Stimulated activated CD8-positive, alpha-beta memory T cell treated with anti-CD3 and anti-CD28 coated beads, Interleukin-7, amount 100 ng/mL, for 48 hours (primary cell): ENCODE measurements at regions not wholly inside any gene's neighbourhood (a gene's known extent, or its start where the extent isn't known, plus 50 kb on each side); places are given as distances from the start of the nearest gene placed in this dataset.

Experiments
- DNase-seq, 2 donors: peaks; one replicate each; pipeline ENCODE4 v3.0.0-alpha.2; 2020; ENCODE audit warnings: low read depth in 1 of 2; ENCODE audit errors: extremely low read depth in 1 of 2

DNA sequence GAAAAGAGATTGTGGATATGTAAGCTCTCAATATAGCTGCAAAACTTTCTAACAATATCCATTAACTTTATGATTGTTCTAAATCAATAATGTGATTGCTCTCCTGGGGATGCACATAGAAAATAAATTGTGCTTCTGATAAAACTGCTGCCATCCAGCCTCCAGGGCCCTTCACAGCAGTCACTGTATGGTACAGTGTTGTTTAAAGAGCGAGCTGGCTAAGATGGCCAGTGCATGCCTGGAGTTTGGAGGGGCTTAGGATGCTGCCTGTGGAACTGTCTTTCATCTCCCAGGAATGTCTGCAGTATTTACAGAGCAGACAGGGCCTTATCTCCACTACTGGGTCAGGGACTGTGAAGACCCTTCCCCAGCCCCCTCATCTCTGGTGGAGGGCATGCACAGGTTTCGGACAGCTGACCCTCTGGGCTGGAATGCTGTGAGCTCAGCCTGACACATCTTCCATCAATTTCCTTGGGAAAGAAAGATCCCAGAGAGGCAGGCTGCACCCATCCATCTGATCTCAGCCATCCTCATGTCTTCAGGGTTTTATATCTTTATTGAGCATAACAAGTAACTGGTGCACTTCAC, 137.0 kb downstream of the PLPP3 start:
- DNase-seq: no peak

DNA sequence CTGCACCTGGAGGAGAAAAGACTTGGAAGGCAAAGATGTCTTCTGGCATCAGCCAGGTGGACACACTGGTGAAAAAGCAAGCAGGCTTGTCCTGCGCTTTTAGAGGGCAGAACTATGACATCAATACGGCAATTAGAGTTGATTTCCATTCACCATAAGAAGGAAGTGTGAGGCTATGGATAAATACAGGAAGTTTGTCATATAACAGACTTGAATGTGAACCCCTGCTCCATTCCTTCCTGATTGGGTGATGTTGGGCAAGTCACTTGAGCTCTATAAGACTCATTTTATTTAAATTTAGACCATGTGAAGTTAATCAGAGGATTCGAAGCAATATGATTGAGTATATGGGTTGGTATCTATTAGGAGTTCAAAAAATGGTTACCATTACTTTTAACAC, 137.8 kb downstream of the PLPP3 start:
- DNase-seq: no peak

DNA sequence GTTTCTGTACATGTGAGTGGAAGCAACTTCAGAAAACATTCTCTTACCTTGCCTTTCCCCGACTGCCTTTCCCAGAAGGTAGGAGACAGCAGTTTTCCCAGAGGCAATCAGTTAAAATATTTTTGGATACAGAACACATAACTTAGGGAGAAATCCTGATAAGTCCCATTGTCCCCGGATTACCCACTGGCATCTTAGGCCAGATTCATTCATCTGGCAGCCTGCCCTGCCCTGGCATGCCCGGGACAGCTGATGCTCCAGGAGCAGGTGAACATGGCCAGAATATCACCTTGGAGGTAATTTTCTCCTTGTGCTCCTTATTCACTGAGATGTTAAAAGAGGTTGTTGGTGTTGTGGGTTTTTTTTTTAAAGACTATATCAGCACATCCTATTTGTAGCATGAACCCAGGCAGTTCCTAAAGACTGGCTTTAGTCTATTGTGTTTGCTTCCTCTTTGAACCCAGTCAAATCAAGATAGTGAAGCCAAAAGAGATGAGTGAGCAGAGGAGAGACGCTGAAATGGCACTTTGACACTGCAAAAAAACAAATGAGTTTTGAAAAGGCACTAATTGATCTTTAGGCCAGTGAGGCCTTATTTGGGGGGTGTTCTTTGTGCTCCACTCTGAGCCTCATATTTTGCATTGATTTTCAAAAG, 139.6 kb downstream of the PLPP3 start:
- DNase-seq: no peak

DNA sequence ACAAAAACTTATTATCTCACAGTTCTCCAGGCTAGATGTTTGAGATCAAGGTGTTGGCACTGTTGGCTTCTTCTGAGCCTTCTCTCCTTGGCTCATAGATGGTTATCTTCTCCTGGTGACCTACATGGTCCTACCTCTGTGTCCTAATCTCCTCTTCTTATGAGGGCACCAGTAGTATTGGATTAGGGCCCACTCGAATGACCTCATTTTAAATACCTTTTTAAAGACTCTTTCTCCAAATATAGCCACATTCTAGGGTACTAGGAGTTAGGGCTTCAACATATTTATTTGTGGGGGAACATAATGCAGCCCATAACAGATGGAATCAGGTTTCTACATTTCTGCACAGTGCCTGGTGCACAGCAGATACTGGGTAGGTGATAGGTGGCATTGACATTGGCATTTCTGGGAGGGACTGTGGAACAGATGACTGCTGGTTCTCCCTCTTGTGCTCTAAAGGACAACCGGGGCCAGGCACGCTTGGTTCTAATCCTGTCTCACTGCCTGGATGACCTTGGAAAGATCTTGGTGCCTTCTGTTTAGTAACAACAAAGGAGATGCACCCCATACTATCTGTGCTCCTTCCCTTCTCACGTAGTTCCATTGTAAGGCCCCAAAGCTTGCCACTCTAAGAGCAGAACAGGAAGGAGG, 140.3 kb downstream of the PLPP3 start:
- no peak for DNase-seq

DNA sequence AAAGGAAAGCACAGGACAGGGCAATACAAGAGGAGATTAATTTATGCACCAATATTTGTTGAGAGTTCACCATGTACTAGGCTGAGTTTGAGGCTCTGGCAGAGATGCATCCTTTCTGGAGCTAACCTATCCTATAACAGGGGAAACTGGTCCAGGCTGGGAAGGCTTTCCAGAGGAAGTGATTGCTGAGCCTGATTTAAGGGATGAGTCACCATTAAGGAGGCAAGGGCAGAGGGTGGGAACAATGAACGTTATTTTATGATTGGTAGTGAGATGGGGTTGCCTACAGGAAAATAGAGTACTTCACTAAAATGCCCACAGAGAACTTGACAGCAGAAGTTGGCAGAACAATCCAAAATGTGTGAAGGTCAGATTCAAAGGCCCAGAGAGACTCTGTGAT, 141.4 kb downstream of the PLPP3 start:
- DNase-seq: no peak

DNA sequence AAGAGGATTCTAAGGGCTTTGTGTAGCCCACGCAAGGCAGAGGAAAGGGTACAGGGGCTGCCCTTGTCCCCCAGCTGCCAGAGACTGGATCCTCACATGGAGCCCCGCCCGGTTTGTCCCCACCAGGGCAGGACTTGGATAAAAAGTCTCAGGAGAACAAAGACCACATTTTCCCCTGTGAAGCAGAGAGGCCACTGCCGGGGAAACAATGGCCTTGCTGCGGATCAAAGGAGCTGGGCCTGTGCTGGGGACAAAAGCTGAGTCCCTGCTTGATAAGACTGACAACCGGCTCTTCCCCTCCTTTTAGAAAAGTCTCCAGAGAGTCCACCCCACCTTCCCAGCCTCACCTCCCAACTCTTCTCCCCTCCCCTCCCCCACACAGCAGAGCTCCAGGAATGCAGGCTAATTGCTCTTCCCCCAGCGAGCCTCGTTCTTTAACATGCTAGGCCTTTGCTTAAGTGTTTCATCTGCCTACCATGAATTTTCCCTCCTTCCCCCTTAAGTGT, 142.4 kb downstream of the PLPP3 start:
- no peak for DNase-seq

DNA sequence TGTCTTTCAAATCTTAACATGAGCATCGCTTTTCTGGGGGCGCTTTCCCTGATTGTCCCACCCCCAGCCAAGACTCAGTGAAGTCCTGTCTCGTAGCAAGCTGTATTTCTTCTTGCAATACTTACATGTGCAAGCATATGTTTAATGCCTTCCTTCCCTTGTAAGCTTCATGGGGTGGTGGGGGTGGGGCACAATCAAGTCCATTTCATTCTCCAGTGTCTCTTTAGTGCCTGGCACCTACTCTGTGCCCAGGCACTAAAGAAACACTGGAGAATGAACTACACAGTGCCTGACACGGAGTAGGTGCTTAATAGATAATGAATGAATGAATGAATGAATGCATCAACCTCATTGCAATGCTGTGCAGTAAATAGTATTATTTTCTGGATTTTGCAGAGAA, 143.1 kb downstream of the PLPP3 start:
- DNase-seq: no peak

DNA sequence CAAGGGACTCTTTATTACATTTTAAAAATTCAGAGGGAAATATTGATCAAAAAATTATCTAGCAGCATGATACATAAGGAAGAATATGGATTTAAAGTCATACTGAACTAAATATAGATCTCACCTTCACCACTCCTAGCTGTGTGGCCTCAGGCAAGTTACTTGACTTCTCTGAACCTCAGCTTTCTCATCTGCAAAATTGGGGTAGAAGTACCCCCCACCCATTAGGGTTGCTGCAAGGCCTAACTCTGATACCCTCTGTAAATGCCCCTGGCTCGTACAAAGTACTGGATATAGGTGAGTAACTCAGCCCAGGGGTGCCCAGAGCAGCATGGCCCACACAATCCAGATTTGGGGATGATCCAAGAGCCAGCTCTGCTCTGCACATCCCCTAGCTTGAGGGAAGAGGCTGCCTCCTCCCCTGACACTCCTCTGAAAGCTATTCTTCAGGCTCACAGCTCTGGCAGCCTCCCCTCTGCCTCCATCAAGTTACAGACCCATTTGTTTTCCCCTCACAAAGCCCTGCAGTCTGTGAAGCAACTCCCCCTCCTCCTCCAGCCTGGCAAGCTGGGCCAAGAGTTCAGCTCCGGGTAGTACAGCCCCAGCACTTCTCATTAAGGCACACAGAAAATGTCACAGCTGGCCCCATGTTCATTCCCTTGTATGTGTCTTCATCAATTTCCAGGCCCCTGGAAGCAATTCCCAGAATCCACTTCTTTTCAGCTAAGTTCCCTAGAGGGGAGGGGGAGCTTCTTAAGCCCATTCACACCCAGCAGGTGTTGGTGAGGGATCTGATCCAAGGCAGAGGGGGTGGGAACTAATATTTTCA, 143.7 kb downstream of the PLPP3 start:
- DNase-seq: no peak

DNA sequence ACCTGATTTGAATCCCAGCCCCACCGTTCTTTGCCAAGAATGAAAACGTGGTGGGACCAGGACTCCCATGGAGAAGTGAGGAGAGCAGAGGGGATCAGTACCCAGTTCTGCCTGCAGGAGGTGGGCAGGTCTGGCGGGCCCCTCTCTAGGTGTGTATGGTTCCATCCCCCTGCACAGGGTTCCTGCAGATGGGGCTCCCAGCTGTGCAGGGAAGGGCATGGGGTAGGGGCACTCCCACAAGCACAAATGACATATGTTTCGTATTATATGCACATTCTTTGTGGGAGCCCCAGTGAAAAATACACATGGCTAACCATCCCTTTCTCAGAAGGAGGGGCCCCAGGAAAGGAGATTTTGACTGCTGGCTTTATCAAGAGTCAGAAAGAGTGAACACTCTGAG, 144.6 kb downstream of the PLPP3 start:
- no peak for DNase-seq

DNA sequence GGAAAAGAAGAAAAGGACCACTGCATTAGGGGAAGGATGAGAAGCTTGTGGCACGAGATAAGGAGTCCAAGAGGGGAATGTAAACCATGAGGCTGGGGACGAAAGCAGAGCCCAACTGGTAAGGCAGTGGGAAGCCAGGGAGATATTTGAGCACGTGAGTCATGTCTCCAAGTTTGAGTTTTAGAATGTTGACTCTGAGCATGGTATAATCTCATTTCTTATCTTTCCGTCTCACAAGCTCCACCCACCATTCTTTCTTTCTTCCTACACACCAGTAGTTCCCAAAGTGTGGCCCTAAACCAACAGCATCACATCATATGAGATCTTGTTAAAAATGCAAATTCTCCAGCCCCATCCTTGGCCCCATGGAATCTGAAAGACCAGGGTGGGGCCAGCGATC, 145.3 kb downstream of the PLPP3 start:
- no peak for DNase-seq

DNA sequence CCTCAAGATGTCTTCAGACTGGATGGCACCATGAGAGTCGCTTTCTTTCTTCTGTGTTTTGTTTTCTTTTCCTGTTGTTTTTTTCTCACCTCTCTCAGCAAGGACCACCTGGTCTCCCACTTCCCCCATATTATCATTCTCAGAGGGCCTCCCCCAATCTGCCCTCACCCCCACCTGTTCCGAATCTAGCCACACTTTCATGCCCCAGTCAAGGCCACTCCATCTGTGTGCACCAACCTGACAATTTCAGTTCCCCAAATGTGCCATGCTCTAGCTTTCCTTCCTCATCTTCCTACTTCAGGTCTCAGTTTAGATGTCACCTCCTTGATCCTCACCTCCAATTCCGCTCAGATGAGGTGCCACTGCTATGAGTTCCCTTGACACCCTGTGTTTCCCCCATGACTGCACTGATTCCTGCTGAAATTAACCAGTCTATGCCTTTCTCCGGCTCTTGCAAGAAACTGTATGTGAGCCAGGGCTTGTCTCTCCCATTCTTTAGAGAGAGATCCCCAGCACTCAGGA, 146.2 kb downstream of the PLPP3 start:
- DNase-seq: no peak

DNA sequence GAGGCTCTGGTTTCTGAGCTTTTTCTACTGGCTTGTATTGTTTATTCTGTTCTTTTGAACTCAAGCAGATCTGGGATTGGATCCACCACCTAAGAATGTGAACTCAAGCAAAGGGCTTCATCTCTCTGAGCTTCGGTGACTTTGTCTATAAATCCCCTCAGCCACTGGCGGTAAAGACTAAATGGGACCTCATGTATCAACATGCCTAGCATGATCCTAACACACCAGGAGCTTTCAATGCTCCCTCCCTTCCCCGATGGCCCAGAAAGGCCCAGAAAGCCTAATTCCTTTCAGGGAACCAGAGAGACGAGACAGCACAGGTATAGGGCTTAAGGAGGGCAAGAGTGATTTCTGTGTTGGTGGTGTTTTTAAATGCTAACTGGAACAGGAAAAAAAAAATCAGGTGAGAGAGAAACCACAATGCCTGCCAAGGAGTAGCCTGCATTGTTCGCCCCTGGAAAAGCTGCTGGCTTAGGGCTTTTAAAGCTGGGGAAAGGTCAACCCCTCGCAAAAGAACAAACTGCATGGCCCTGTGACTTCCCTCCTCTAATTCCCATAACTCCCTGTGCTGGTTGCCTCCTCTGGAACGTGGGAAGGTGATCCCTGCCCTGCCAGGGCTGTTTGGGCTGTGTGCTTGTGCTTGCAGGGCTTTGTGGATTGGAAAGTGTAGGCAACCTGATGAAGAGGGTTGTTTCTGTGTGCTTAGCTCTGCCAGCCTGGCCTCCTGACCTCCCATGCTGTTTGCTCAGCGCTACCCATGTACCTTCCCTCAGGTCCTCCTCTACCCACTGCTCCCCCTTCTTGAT, 147.0 kb downstream of the PLPP3 start:
- no peak for DNase-seq

DNA sequence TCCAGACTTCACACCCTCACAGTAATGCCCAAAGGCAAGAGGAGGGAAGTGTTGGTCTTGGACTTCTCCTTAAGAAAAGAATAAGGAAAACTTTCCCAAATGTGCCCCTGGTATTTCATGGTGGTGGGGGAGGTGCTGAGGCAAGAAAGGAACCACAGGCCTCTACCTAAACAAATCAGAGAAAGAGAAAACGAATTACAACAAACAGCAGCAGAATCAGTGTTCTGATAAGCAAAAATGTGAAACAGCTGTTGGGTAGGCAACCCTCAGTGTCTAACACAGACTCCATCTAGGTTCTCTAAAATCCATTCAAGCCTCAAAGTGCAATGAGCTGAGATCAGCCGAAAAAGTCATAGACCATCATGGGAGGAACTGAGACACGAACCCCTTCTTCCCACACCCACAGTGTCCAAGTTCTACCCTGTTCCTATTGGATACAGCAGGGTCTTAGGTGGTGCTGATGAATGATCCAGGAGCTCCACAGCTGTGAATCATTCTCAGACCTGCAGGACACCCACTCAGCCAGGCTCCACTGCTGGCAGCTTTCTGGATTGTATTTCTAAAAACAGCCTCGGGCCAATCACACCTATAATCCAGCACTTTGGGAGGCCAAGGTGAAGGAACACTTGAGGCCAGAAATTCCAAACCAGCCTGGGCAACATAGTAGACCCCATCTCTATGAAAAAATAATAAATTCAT, 149.1 kb downstream of the PLPP3 start:
- DNase-seq: no peak

DNA sequence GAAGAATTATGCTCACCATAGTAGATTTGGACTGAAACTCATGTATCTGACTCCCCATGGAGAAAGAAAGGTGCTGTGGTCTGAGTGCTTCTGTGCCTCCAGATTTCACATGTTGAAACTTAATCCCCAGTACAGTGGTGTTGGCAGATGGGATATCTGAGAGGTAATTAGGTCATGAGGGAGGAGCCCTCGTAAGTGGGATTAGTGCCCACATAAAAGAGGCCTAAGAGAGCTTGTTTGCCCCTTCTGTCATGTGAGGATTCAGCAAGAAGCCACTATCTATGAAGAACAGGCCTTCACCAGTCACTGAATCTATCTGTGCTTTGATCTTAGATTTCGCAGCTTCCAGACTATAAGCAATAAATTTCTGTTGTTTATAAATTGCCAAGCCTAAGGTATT, 150.1 kb downstream of the PLPP3 start:
- no peak for DNase-seq

DNA sequence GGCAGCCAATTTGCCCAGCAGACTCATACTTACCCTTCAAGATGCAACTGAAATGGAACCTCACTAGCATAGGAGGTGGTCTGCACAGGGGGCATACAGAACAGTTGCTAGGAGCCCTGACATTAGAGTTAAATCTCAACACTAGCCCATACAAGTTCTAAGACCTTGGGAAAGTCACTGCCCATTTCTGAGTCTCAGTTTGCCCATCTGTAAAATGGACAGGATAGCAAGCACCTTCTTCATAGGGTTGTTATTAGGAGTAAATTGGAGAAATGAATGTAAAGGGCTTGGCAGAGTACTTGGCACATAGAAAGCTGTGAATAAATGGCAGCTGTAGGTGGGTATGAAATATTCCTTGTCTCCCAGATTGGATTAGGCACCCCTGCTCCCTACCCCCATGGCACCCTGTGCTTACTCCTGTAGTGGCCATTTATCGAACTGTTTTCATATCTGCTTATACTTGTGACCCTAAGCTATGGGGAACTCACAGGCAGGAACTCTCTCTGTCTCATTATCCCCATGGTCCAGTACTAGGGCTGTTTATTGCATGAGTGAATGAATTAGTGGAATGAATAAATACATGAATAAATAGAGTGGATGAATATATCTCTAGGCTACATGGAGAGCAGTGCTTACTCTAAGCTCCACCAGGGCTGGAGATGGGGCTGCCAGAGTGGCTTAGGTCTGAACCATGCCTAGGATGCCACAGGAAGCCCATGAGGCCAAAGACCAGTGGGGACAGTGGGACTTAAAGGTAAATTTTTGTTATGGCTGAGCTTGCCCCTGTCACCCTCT, 152.6 kb downstream of the PLPP3 start:
- DNase-seq: no peak

DNA sequence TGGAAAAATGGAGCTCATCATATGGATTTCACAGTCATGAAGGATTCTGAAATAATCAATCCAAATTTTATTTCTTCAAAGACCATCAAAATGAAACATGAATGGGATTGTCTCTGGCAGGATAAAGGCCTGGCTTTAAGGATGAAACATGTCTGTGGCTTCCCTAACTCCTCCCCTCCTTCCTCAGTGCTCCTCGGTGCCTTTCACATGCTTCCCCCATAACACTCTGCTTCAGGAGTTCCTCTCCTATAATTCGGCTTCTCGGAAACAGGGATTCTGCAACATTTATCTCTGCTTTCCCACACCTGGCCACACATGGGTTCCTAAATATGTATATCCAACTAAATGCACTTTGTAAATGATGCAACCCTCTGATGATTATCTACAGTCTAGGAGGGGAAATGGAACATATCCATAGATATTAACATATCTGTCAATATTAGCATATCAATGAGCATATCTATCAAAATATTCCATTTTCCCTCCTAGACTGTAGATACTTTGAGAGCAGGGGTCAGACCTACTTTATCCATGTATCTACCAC, 153.8 kb downstream of the PLPP3 start:
- DNase-seq: no peak

DNA sequence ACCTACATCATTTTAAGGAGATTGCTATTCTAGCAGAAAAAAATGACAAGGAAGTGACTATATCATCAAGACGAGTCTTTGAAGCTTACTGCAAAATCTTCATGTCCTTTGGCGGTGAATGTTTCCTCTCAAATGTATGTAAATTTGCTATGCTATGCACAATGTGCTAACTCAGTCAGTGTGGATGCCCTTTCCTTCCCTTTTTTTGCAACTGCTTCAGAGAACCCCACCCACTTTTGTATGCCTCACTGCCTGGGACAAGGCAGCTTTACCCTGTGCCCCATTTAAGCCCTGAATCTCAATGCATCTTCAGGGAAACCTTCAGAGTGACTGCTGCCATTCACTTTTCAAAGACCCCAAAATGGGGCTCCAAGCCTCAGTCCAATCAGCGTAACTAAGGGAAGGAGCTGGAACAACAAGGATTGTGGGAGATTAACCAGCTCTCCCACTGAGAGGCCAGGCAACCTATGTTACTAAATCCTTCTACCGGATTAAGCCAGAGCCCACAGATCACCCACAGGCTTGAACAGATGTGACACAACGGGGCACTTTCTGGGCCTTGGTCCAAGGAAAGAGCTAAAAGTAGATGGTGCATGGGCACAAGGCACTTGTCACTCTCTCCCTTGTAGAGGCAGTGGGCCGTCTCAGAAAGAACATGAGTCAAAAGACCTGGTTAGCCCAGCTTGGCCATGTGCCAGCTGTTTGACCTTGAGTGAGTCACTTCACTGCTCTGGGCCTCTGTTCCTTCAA, 154.4 kb downstream of the PLPP3 start:
- no peak for DNase-seq

DNA sequence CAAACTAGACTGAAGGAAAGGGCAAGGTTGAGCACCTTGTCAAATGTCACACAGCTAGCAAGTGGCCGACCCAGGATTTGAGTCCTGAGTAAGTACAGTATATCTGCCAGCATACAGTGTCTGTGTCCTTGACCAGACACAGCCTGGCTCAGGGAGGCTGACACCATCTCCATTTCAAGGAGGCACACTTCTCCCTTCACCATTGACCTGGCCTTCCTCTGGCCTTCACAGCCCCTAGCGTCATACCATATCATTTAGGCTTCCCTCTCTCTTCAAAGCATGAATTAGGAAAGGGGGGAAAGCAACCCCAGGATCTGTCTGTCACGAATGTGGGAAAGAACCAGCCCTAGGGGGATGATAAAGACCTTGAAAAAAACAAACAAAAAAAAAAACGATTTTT, 155.6 kb downstream of the PLPP3 start:
- DNase-seq: no peak
